ENCODE measurements at regions not wholly inside any gene's neighbourhood (a gene's known extent, or its start where the extent isn't known, plus 50 kb on each side); places are given as distances from the start of the nearest gene placed in this dataset.
"Not testable (repeated sequence)": the region's sequence is repeated elsewhere in the genome, so short reads cannot be mapped to it uniquely, and the experiment has no call there.

DNA sequence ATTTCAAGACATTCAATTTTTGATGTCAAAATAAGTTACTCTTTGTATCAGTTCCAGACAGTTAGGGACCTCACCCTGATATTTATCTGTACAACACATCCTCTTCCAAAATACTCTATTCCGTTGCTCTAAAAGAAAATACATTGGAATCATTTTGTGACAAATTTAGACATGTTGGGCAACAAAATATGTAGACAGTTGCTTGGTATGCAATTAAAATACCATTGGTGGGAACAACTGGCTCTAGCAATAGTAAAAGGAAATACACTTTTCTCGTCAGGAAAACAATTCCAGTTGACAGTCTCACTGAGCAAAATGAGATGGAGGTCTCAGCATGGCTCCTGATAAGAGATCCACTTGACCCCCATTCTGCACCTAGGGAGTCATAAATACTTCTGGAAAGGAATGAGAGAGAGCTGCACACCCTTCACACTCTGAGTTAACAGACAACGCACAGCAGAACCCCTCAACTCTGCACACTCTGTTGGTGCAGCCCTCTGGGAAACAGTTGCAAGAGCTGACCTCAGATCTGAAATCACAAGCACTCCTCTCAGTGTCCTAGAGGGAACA, 171.3 kb upstream of the NT5E start:
- Histone ChIP-seq H3K9me3 (ENCODE audit: control insufficient read depth, low read length) (peaks cover 8% of the 10 kb centered on the region), H3K36me3 (ENCODE audit: control insufficient read depth, insufficient read depth, low read length) (no peaks in the 10 kb centered on the region), H3K4me3 (ENCODE audit: low read length) (no peak overlapping the region), H3K27me3 (ENCODE audit: control insufficient read depth, insufficient read depth, low read length, poor library complexity, severe bottlenecking) (peaks cover 1% of the 10 kb centered on the region), H3K4me1 (ENCODE audit: control insufficient read depth, insufficient read depth, low read length) (no peaks in the 10 kb centered on the region), H3K9ac (ENCODE audit: extremely low read depth, low read length, poor library complexity, severe bottlenecking) (no peak overlapping the region), H3K27ac (ENCODE audit: low read depth, low read length) (no peak overlapping the region)
- Mint-ChIP-seq H3K27me3 (ENCODE audit: insufficient read depth) (peaks cover 2% of the 10 kb centered on the region), H3K27ac (no peak overlapping the region), H3K36me3 (ENCODE audit: low read depth) (no peaks in the 10 kb centered on the region), H3K9me3 (peaks cover 5% of the 10 kb centered on the region), H3K4me1 (peaks cover 8% of the 10 kb centered on the region), H3K4me3 (no peak overlapping the region)
- DNase-seq, result no peak
- 88% methylated on average over 3 of the region's 3 CpGs; no CpG with 5 or more reads in 1 of the 2 experiments for WGBS, 2 experiments (ENCODE audit: insufficient coverage in 1 of 2, insufficient read length in 1 of 2)
- TF ChIP-seq, protein P1, sequence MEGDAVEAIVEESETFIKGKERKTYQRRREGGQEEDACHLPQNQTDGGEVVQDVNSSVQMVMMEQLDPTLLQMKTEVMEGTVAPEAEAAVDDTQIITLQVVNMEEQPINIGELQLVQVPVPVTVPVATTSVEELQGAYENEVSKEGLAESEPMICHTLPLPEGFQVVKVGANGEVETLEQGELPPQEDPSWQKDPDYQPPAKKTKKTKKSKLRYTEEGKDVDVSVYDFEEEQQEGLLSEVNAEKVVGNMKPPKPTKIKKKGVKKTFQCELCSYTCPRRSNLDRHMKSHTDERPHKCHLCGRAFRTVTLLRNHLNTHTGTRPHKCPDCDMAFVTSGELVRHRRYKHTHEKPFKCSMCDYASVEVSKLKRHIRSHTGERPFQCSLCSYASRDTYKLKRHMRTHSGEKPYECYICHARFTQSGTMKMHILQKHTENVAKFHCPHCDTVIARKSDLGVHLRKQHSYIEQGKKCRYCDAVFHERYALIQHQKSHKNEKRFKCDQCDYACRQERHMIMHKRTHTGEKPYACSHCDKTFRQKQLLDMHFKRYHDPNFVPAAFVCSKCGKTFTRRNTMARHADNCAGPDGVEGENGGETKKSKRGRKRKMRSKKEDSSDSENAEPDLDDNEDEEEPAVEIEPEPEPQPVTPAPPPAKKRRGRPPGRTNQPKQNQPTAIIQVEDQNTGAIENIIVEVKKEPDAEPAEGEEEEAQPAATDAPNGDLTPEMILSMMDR (conservative IDR thresholded peaks at IDR 0.05), result no peak

DNA sequence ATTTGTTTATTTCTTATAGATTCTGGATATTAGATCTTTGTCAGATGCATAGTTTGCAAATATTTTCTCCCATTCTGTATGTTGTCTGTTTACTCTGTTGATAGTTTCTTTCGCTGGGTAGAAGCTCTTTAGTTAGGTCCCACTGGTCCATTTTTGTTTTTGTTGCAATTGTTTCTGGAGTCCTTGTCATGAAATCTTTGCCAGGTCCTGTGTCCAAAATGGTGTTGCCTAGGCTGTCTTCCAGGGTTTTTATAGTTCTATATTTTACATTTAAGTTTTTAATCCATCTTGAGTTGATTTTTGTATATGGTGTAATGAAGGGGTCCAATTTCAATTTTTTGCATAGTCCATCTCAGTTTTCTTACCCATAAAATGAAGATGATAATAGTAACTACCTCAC, 173.9 kb upstream of the NT5E start:
- not testable (repeated sequence) for H3K4me3 Mint-ChIP-seq; H3K27ac ChIP-seq (ENCODE audit: low read depth, low read length); H3K27ac Mint-ChIP-seq; H3K9me3 ChIP-seq (ENCODE audit: control insufficient read depth, low read length); H3K36me3 ChIP-seq (ENCODE audit: control insufficient read depth, insufficient read depth, low read length); H3K4me1 ChIP-seq (ENCODE audit: control insufficient read depth, insufficient read depth, low read length); H3K36me3 Mint-ChIP-seq (ENCODE audit: low read depth); H3K9me3 Mint-ChIP-seq; H3K9ac ChIP-seq (ENCODE audit: extremely low read depth, low read length, poor library complexity, severe bottlenecking); H3K4me3 ChIP-seq (ENCODE audit: low read length); DNase-seq; H3K4me1 Mint-ChIP-seq
- peaks cover 18% of the 10 kb centered on the region for H3K27me3 Mint-ChIP-seq (ENCODE audit: insufficient read depth)
- 100% methylated on average over 1 of the region's 1 CpG; no CpG with 5 or more reads in 1 of the 2 experiments for WGBS, 2 experiments (ENCODE audit: insufficient coverage in 1 of 2, insufficient read length in 1 of 2)
- peaks cover 17% of the 10 kb centered on the region for H3K27me3 ChIP-seq (ENCODE audit: control insufficient read depth, insufficient read depth, low read length, poor library complexity, severe bottlenecking)

DNA sequence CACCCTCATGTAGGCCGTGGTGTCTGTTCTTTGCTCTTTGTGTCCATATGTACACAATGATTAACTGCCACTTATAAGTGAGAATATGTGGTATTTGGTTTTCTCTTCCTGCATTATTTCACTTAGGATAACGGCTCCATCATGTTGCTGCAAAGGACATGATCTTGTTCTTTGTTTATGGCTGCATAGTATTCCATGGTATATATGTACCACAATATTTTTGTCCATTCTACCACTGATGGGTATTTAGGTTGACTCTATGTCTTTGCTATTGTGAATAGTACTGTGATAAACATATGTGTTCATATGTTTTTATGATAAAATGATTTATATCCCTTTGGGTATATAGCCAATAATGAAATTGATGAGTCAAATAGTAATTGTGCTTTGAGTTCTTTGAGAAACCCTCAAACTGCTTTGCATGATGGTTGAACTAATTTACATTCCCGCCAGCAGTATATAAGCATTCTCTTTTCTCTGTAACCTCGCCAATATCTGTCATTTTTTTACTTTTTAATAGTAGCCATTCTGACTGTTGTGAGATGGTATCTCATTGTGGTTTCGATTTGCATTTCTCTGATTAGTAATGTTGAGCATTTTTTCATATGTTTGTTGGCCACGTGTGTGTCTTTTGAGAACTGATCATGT, 174.4 kb upstream of the NT5E start:
- TF ChIP-seq, protein P1 (conservative IDR thresholded peaks at IDR 0.05), result no peak
- Mint-ChIP-seq H3K27me3 (ENCODE audit: insufficient read depth) (peaks cover 18% of the 10 kb centered on the region), H3K4me3 (no peak overlapping the region), H3K36me3 (ENCODE audit: low read depth) (no peaks in the 10 kb centered on the region), H3K9me3 (peaks cover 8% of the 10 kb centered on the region), H3K27ac (no peak overlapping the region), H3K4me1 (peaks cover 4% of the 10 kb centered on the region)
- no peak overlapping the region for H3K9ac ChIP-seq (ENCODE audit: extremely low read depth, low read length, poor library complexity, severe bottlenecking)
- no peak overlapping the region for H3K27ac ChIP-seq (ENCODE audit: low read depth, low read length)
- H3K9me3 ChIP-seq (ENCODE audit: control insufficient read depth, low read length), result peaks cover 14% of the 10 kb centered on the region
- H3K36me3 ChIP-seq (ENCODE audit: control insufficient read depth, insufficient read depth, low read length), result no peaks in the 10 kb centered on the region
- 88 to 100% methylated on average over 1 to 5 of the region's 6 CpGs for WGBS, 2 experiments (ENCODE audit: insufficient coverage in 1 of 2, insufficient read length in 1 of 2)
- H3K27me3 ChIP-seq (ENCODE audit: control insufficient read depth, insufficient read depth, low read length, poor library complexity, severe bottlenecking), result peaks cover 17% of the 10 kb centered on the region
- DNase-seq, result no peak
- no peak overlapping the region for H3K4me3 ChIP-seq (ENCODE audit: low read length)
- H3K4me1 ChIP-seq (ENCODE audit: control insufficient read depth, insufficient read depth, low read length), result no peaks in the 10 kb centered on the region
